DND-41 (cell line): ENCODE measurements at regions not wholly inside any gene's neighbourhood (a gene's known extent, or its start where the extent isn't known, plus 50 kb on each side); places are given as distances from the start of the nearest gene placed in this dataset.

ENCODE experiments used
- ATAC-seq: fragments of 200-7000 bp; cut with Tn5 transposase; 3 replicates; pipeline ENCODE4 v1.9.1; 2021; ENCODE audit warnings: low read depth; ENCODE audit not compliant: insufficient read depth
- DNase-seq: peaks from one replicate; pipeline ENCODE4 v3.0.0-alpha.2; 2020
- H2AFZ ChIP-seq: 2 replicates; pipeline ENCODE4 v1.6.0; 2012; ENCODE audit warnings: low read depth, low read length
- H3K27ac ChIP-seq: 2 replicates; pipeline ENCODE4 v1.5.1; 2012; ENCODE audit warnings: low read length, inconsistent platforms
- H3K27me3 ChIP-seq: fragments of 200-600 bp; sonication (generic); 2 replicates; pipeline ENCODE4 v1.6.0; 2012; ENCODE audit warnings: low read length, mild to moderate bottlenecking, inconsistent platforms; ENCODE audit not compliant: insufficient read depth, poor library complexity
- H3K36me3 ChIP-seq: 2 replicates; pipeline ENCODE4 v1.5.1; 2012; ENCODE audit warnings: low read length, inconsistent platforms; ENCODE audit not compliant: insufficient read depth
- H3K4me1 ChIP-seq: 2 replicates; pipeline ENCODE4 v1.5.1; 2012; ENCODE audit warnings: mild to moderate bottlenecking, low read length; ENCODE audit not compliant: insufficient read depth
- H3K4me2 ChIP-seq: 2 replicates; pipeline ENCODE4 v1.6.0; 2012; ENCODE audit warnings: mild to moderate bottlenecking, moderate library complexity, low read length, inconsistent platforms; ENCODE audit not compliant: insufficient read depth
- H3K4me3 ChIP-seq, 2 experiments: fragments of 200-600 bp in 1 of 2; shearing (Covaris generic) in 1 of 2; 2 replicates each; pipeline ENCODE4 v1.5.1; 2012 to 2016; ENCODE audit warnings: inconsistent platforms in 2 of 2, low read length in 2 of 2, mild to moderate bottlenecking in 2 of 2, low read depth in 1 of 2, moderate library complexity in 1 of 2
- H3K79me2 ChIP-seq: 2 replicates; pipeline ENCODE4 v1.6.0; 2012; ENCODE audit warnings: low read length, inconsistent platforms; ENCODE audit not compliant: insufficient read depth
- H3K9ac ChIP-seq: 2 replicates; pipeline ENCODE4 v1.6.0; 2012; ENCODE audit warnings: low read depth, mild to moderate bottlenecking, inconsistent platforms, low read length, moderate library complexity
- H3K9me3 ChIP-seq: 2 replicates; pipeline ENCODE4 v1.5.1; 2012; ENCODE audit warnings: low read length, moderate library complexity, mild to moderate bottlenecking, inconsistent platforms; ENCODE audit not compliant: insufficient read depth, severe bottlenecking
- H4K20me1 ChIP-seq: 2 replicates; pipeline ENCODE4 v1.6.0; 2012; ENCODE audit warnings: low read length; ENCODE audit not compliant: insufficient read depth
- CTCF ChIP-seq: IDR thresholded peaks from 2 replicates; pipeline ENCODE4 v1.5.1; 2012; ENCODE audit warnings: borderline replicate concordance, low read length, moderate library complexity, mild to moderate bottlenecking; ENCODE audit not compliant: poor library complexity, severe bottlenecking; ENCODE audit errors: extremely low read depth
- EZH2 ChIP-seq: IDR thresholded peaks from 3 replicates; pipeline ENCODE4 v1.6.1; 2012; ENCODE audit warnings: borderline replicate concordance, low read depth, mild to moderate bottlenecking, moderate library complexity, low read length, inconsistent platforms; ENCODE audit not compliant: severe bottlenecking

GRCh38 chr17:70271200-70271599 lies 101.9 kb downstream of the KCNJ2 start:
- TF ChIP-seq EZH2 (no peak), CTCF (no peak)
- Histone ChIP-seq H4K20me1 (no peaks in the 10 kb centered on the region), H3K4me1 (no peaks in the 10 kb centered on the region), H2AFZ (no peak overlapping the region), H3K27ac (no peak overlapping the region), H3K9ac (no peak overlapping the region), H3K36me3 (no peaks in the 10 kb centered on the region), H3K4me2 (no peak overlapping the region), H3K4me3 (no peak overlapping the region), H3K79me2 (no peaks in the 10 kb centered on the region), H3K9me3 (no peaks in the 10 kb centered on the region), H3K27me3 (no peaks in the 10 kb centered on the region)
- ATAC-seq (no peak), DNase-seq (no peak)

GRCh38 chr17:70271672-70272071 lies 102.3 kb downstream of the KCNJ2 start:
- no peak for TF ChIP-seq EZH2
- TF ChIP-seq CTCF, result no peak
- Histone ChIP-seq H3K36me3 (no peaks in the 10 kb centered on the region), H3K79me2 (no peaks in the 10 kb centered on the region), H4K20me1 (no peaks in the 10 kb centered on the region), H3K9me3 (no peaks in the 10 kb centered on the region), H3K27me3 (no peaks in the 10 kb centered on the region), H3K9ac (no peak overlapping the region), H3K4me1 (no peaks in the 10 kb centered on the region), H3K4me3 (no peak overlapping the region), H3K27ac (no peak overlapping the region), H3K4me2 (no peak overlapping the region), H2AFZ (no peak overlapping the region)
- DNase-seq, result no peak
- ATAC-seq, result no peak

- Histone ChIP-seq H3K9me3 (no peaks in the 10 kb centered on the region), H3K4me2 (no peak overlapping the region), H3K27me3 (no peaks in the 10 kb centered on the region), H3K4me1 (no peaks in the 10 kb centered on the region), H2AFZ (no peak overlapping the region), H3K4me3 (no peak overlapping the region), H3K27ac (no peak overlapping the region), H4K20me1 (no peaks in the 10 kb centered on the region), H3K36me3 (no peaks in the 10 kb centered on the region), H3K9ac (no peak overlapping the region), H3K79me2 (no peaks in the 10 kb centered on the region)
- ATAC-seq (no peak), DNase-seq (no peak)
- TF ChIP-seq EZH2, result no peak
- TF ChIP-seq CTCF, result no peak
Observed at GRCh38 chr17:70274255-70274654, 104.9 kb downstream of the KCNJ2 start.

GRCh38 chr17:70276906-70277305 lies 107.6 kb downstream of the KCNJ2 start:
- no peaks in the 10 kb centered on the region for H3K27me3 ChIP-seq
- no peak overlapping the region for H3K4me2 ChIP-seq
- no peak overlapping the region for H3K9ac ChIP-seq
- H2AFZ ChIP-seq, result no peak overlapping the region
- no peaks in the 10 kb centered on the region for H4K20me1 ChIP-seq
- no peak for ATAC-seq
- H3K27ac ChIP-seq, result no peak overlapping the region
- no peak for DNase-seq
- no peaks in the 10 kb centered on the region for H3K4me1 ChIP-seq
- no peaks in the 10 kb centered on the region for H3K79me2 ChIP-seq
- no peaks in the 10 kb centered on the region for H3K9me3 ChIP-seq
- no peak for TF ChIP-seq CTCF
- H3K4me3 ChIP-seq, result no peak overlapping the region
- no peaks in the 10 kb centered on the region for H3K36me3 ChIP-seq
